ENCODE measurements at regions not wholly inside any gene's neighbourhood (a gene's known extent, or its start where the extent isn't known, plus 50 kb on each side); places are given as distances from the start of the nearest gene placed in this dataset.

GRCh38 chr10:4581929-4582328 is 244.1 kb upstream of the AKR1E2 start:
- Mint-ChIP-seq H3K9me3 (no peaks in the 10 kb centered on the region), H3K4me3 (no peak overlapping the region), H3K4me1 (ENCODE audit: low read depth) (no peaks in the 10 kb centered on the region), H3K27ac (no peak overlapping the region), H3K27me3 (peaks cover 13% of the 10 kb centered on the region), H3K36me3 (ENCODE audit: low read depth) (no peaks in the 10 kb centered on the region)
- intact Hi-C loops (cut with micrococcal nuclease): no loop called here
- ATAC-seq (no peak), DNase-seq (no peak)
- POLR2A ChIA-PET: no interaction called here
- CTCF ChIA-PET: no interaction called here
- no peak for TF ChIP-seq CTCF (IDR thresholded peaks at IDR 0.05)

- Mint-ChIP-seq H3K27ac (no peak overlapping the region), H3K4me1 (ENCODE audit: low read depth) (no peaks in the 10 kb centered on the region), H3K9me3 (no peaks in the 10 kb centered on the region), H3K27me3 (peaks cover 13% of the 10 kb centered on the region), H3K36me3 (ENCODE audit: low read depth) (no peaks in the 10 kb centered on the region), H3K4me3 (no peak overlapping the region)
- no peak for DNase-seq
- ATAC-seq: no peak
- ChIA-PET CTCF (no interaction called here), POLR2A (no interaction called here)
- TF ChIP-seq CTCF (IDR thresholded peaks at IDR 0.05): no peak
- intact Hi-C loops (cut with micrococcal nuclease): no loop called here
Observed at GRCh38 chr10:4579844-4580243, 246.2 kb upstream of the AKR1E2 start.

- TF ChIP-seq CTCF (IDR thresholded peaks at IDR 0.05): no peak
- Mint-ChIP-seq H3K4me3 (no peak overlapping the region), H3K27me3 (peaks cover 5% of the 10 kb centered on the region)
Observed at GRCh38 chr10:4576206-4576605, 249.8 kb upstream of the AKR1E2 start.

GRCh38 chr10:4569151-4569550 is 256.9 kb upstream of the AKR1E2 start:
- no peak for TF ChIP-seq CTCF (IDR thresholded peaks at IDR 0.05)
- intact Hi-C loops (cut with micrococcal nuclease): no loop called here
- POLR2A ChIA-PET: no interaction called here
- Mint-ChIP-seq H3K4me3 (no peak overlapping the region), H3K4me1 (ENCODE audit: low read depth) (no peaks in the 10 kb centered on the region), H3K27ac (no peak overlapping the region), H3K36me3 (ENCODE audit: low read depth) (no peaks in the 10 kb centered on the region), H3K27me3 (peaks cover 9% of the 10 kb centered on the region), H3K9me3 (no peaks in the 10 kb centered on the region)
- ATAC-seq (no peak), DNase-seq (no peak)
- CTCF ChIA-PET: no interaction called here

More at GRCh38 chr10:4576206-4576605, 249.8 kb upstream of the AKR1E2 start:
- Mint-ChIP-seq H3K4me1 (ENCODE audit: low read depth) (no peaks in the 10 kb centered on the region), H3K27ac (no peak overlapping the region), H3K9me3 (no peaks in the 10 kb centered on the region), H3K36me3 (ENCODE audit: low read depth) (no peaks in the 10 kb centered on the region)
- DNase-seq (no peak), ATAC-seq (no peak)
- ChIA-PET CTCF (no interaction called here), POLR2A (no interaction called here)
- intact Hi-C loops (cut with micrococcal nuclease): no loop called here

GRCh38 chr10:4568731-4569130 is 257.3 kb upstream of the AKR1E2 start:
- peaks cover 10% of the 10 kb centered on the region for H3K27me3 Mint-ChIP-seq
- no peak for TF ChIP-seq CTCF (IDR thresholded peaks at IDR 0.05)
- ATAC-seq: no peak
- H3K4me1 Mint-ChIP-seq (ENCODE audit: low read depth): no peaks in the 10 kb centered on the region
- H3K27ac Mint-ChIP-seq: no peak overlapping the region
- intact Hi-C loops (cut with micrococcal nuclease): no loop called here
- DNase-seq: no peak
- ChIA-PET CTCF (interaction anchor here (1.4 kb wide), 1 partner anchor 246 kb away, joined by 3 read pairs; no protein-coding TSS in a partner anchor), POLR2A (no interaction called here)
- no peaks in the 10 kb centered on the region for H3K9me3 Mint-ChIP-seq
- no peaks in the 10 kb centered on the region for H3K36me3 Mint-ChIP-seq (ENCODE audit: low read depth)
- no peak overlapping the region for H3K4me3 Mint-ChIP-seq
